A549 (cell line): ENCODE measurements at regions not wholly inside any gene's neighbourhood (a gene's known extent, or its start where the extent isn't known, plus 50 kb on each side); places are given as distances from the start of the nearest gene placed in this dataset.

Experiments
- BHLHE40 ChIP-seq: IDR thresholded peaks from 2 replicates; pipeline ENCODE4 v1.6.1; 2012; ENCODE audit warnings: low read depth, low read length, inconsistent platforms
- KDM1A ChIP-seq: fragments of 200-600 bp; sonication (generic); IDR thresholded peaks from 2 replicates; pipeline ENCODE4 v1.6.1; 2016; ENCODE audit warnings: low read depth, mild to moderate bottlenecking
- NPAS2 ChIP-seq: fragments of 250-450 bp; sonication (Bioruptor Pico); IDR thresholded peaks from 2 replicates; pipeline ENCODE4 v1.8.0; 2022; ENCODE audit warnings: mild to moderate bottlenecking, moderate library complexity, borderline replicate concordance
- POLR2A ChIP-seq: IDR thresholded peaks from 2 replicates; pipeline ENCODE4 v1.6.1; 2012; ENCODE audit warnings: mild to moderate bottlenecking, low read length
- SMC3 ChIP-seq: fragments of >200 bp; sonication (Bioruptor Twin); formaldehyde crosslinking; IDR thresholded peaks from 3 replicates; pipeline ENCODE4 v1.6.1; 2018; ENCODE audit warnings: inconsistent platforms
- ZNF302 ChIP-seq: fragments of 250-450 bp; sonication (Bioruptor Pico); IDR thresholded peaks from 2 replicates; pipeline ENCODE4 v1.9.0; 2021; ENCODE audit warnings: inconsistent platforms, mild to moderate bottlenecking, moderate library complexity
- TF ChIP-seq, protein P1 (sequence below): IDR thresholded peaks from 2 replicates; pipeline ENCODE4 v1.6.1; 2012

DNA sequence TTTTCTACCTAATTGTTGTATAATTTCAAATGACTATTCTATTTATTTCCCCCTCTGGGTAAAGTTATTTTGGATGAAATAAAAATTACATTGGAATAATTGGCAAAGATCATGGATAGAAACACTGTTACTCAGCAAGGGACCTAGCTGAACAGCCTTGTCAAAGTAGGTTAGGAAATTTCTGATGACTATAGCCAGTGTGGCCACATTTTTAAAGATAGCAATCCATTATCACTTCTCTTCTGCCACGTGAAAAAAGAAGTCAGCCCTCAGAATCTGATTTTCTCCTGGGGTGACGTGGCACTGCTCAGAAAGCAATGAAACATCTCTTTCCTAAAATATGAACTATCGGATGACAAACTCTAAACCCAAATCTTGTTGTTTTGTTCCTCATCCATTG, 784.2 kb upstream of the RIOK2 start:
- TF ChIP-seq SMC3, result no peak
- TF ChIP-seq BHLHE40, result no peak
- TF ChIP-seq, protein P1, sequence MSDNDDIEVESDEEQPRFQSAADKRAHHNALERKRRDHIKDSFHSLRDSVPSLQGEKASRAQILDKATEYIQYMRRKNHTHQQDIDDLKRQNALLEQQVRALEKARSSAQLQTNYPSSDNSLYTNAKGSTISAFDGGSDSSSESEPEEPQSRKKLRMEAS, result no peak
- TF ChIP-seq KDM1A, result no peak
- TF ChIP-seq NPAS2, result no peak
- TF ChIP-seq POLR2A, result no peak
- TF ChIP-seq ZNF302 (CRISPR knock-in tag), result no peak
